CD14-positive monocyte (primary cell): ENCODE measurements at regions not wholly inside any gene's neighbourhood (a gene's known extent, or its start where the extent isn't known, plus 50 kb on each side); places are given as distances from the start of the nearest gene placed in this dataset.

Source experiments
- DNase-seq, 3 donors: peaks; one replicate each; pipeline ENCODE4 v3.0.0-alpha.2; 2011 to 2022
- H2AFZ ChIP-seq: 2 replicates; pipeline ENCODE4 v1.6.0; 2012; ENCODE audit warnings: mild to moderate bottlenecking, low read depth, low read length, inconsistent platforms; ENCODE audit not compliant: insufficient read depth, poor library complexity, severe bottlenecking
- H3K27ac ChIP-seq, 2 donors: 1 replicate in 1 of 2; 2 replicates in 1 of 2; pipeline ENCODE4 v1.5.1; 2012 to 2013; ENCODE audit warnings: low read length in 2 of 2, control low read depth in 1 of 2, inconsistent platforms in 1 of 2, low read depth in 1 of 2, mild to moderate bottlenecking in 1 of 2
- H3K27me3 ChIP-seq, 2 donors: one replicate each; pipeline versions ENCODE4 v1.6.0 to v1.6.1; 2011 to 2013; ENCODE audit warnings: low read length in 2 of 2; ENCODE audit not compliant: control insufficient read depth in 2 of 2, insufficient read depth in 2 of 2
- H3K36me3 ChIP-seq, 2 donors: replicated peaks in 1 of 2; 1 replicate in 1 of 2; 2 replicates in 1 of 2; pipeline versions ENCODE4 v1.5.1 to v1.6.1; 2012 to 2013; ENCODE audit warnings: low read length in 2 of 2, control low read depth in 1 of 2, inconsistent platforms in 1 of 2, mild to moderate bottlenecking in 1 of 2; ENCODE audit not compliant: insufficient read depth in 2 of 2, control insufficient read depth in 1 of 2
- H3K4me1 ChIP-seq, 2 donors: 1 replicate in 1 of 2; 2 replicates in 1 of 2; pipeline versions ENCODE4 v1.5.1 to v1.6.1; 2012 to 2013; ENCODE audit warnings: low read length in 2 of 2, control low read depth in 1 of 2, inconsistent platforms in 1 of 2, mild to moderate bottlenecking in 1 of 2, moderate library complexity in 1 of 2; ENCODE audit not compliant: insufficient read depth in 2 of 2, control insufficient read depth in 1 of 2
- H3K4me2 ChIP-seq: replicated peaks from 2 replicates; pipeline ENCODE3; 2012; ENCODE audit warnings: low read length, moderate library complexity, mild to moderate bottlenecking; ENCODE audit not compliant: poor library complexity, severe bottlenecking; ENCODE audit errors: extremely low read depth
- H3K4me3 ChIP-seq, 3 experiments: fragments of 200-600 bp in 1 of 3; sonication (generic) in 1 of 3; replicated peaks in 1 of 3; 1 replicate in 2 of 3; 2 replicates in 1 of 3; pipeline ENCODE4 v1.5.1; 2011 to 2013; ENCODE audit warnings: low read length in 3 of 3, mild to moderate bottlenecking in 3 of 3, control low read depth in 2 of 3, low read depth in 2 of 3, inconsistent platforms in 1 of 3, moderate library complexity in 1 of 3
- H3K79me2 ChIP-seq: 2 replicates; pipeline ENCODE4 v1.6.0; 2012; ENCODE audit warnings: mild to moderate bottlenecking, control low read depth, inconsistent platforms, low read length, moderate library complexity; ENCODE audit not compliant: insufficient read depth
- H3K9ac ChIP-seq: 2 replicates; pipeline ENCODE4 v1.6.0; 2017; ENCODE audit warnings: low read length, mild to moderate bottlenecking; ENCODE audit not compliant: insufficient read depth, poor library complexity, severe bottlenecking
- H3K9me3 ChIP-seq, 2 donors: replicated peaks in 1 of 2; 1 replicate in 1 of 2; 2 replicates in 1 of 2; pipeline versions ENCODE4 v1.5.1 to v1.6.1; 2012 to 2013; ENCODE audit warnings: low read length in 2 of 2, control low read depth in 1 of 2; ENCODE audit not compliant: control insufficient read depth in 1 of 2, insufficient read depth in 1 of 2
- H4K20me1 ChIP-seq: 2 replicates; pipeline ENCODE4 v1.6.0; 2012; ENCODE audit warnings: mild to moderate bottlenecking, low read length, control low read depth, moderate library complexity; ENCODE audit not compliant: insufficient read depth
- H3K27ac Mint-ChIP-seq, 7 donors: one replicate each; pipeline ENCODE4 v1.8.0; 2020; ENCODE audit warnings: mild to moderate bottlenecking in 7 of 7, mixed read lengths in 7 of 7, moderate library complexity in 6 of 7, inconsistent platforms in 2 of 7
- H3K27me3 Mint-ChIP-seq, 3 donors: one replicate each; pipeline ENCODE4 v1.8.0; 2021 to 2022; ENCODE audit warnings: low read depth in 3 of 3, mild to moderate bottlenecking in 3 of 3, mixed read lengths in 3 of 3, moderate library complexity in 3 of 3, inconsistent platforms in 1 of 3
- H3K36me3 Mint-ChIP-seq, 2 donors: one replicate each; pipeline ENCODE4 v1.8.0; 2020; ENCODE audit warnings: mixed read lengths in 2 of 2, inconsistent platforms in 1 of 2, mild to moderate bottlenecking in 1 of 2
- H3K4me1 Mint-ChIP-seq: one replicate; pipeline ENCODE4 v1.8.0; 2020; ENCODE audit warnings: mild to moderate bottlenecking, mixed read lengths
- H3K4me3 Mint-ChIP-seq, 2 donors: one replicate each; pipeline ENCODE4 v1.8.0; 2020; ENCODE audit warnings: mild to moderate bottlenecking in 2 of 2, mixed read lengths in 2 of 2, moderate library complexity in 1 of 2
- H3K9me3 Mint-ChIP-seq, 7 donors: one replicate each; pipeline ENCODE4 v1.8.0; 2020 to 2022; ENCODE audit warnings: mixed read lengths in 7 of 7, mild to moderate bottlenecking in 6 of 7, moderate library complexity in 6 of 7, inconsistent platforms in 2 of 7
- CTCF ChIP-seq: fragments of 200-600 bp; IDR thresholded peaks from one replicate; pipeline ENCODE4 v1.8.0; 2022; ENCODE audit warnings: antibody characterized with exemption, mild to moderate bottlenecking
- WGBS: methylation state at CpG from one replicate; pipeline ENCODE4 v1.1.5; 2013; ENCODE audit warnings: missing lambda C conversion rate; ENCODE audit not compliant: insufficient coverage; 5-methylcytosine and 5-hydroxymethylcytosine counted together
- intact Hi-C, 2 donors: fragments of 100-400 bp; cut with micrococcal nuclease; formaldehyde crosslinking; loops; one replicate each; pipeline versions ENCODE4 v1.15.0 to v1.15.1; 2023

- no peak overlapping the region for H3K4me3 Mint-ChIP-seq
- no peaks in the 10 kb centered on the region for H3K9me3 Mint-ChIP-seq
- Histone ChIP-seq H3K4me3 (no peak overlapping the region), H3K9me3 (no peaks in the 10 kb centered on the region), H3K36me3 (no peaks in the 10 kb centered on the region), H3K9ac (no peak overlapping the region), H3K4me2 (no peak overlapping the region), H3K79me2 (no peaks in the 10 kb centered on the region), H3K4me1 (no peaks in the 10 kb centered on the region), H4K20me1 (no peaks in the 10 kb centered on the region), H2AFZ (no peak overlapping the region), H3K27me3 (no peaks in the 10 kb centered on the region), H3K27ac (no peak overlapping the region)
- no CpG with 5 or more reads among the region's 3 CpGs for WGBS
- no peaks in the 10 kb centered on the region for H3K36me3 Mint-ChIP-seq
- no peaks in the 10 kb centered on the region for H3K4me1 Mint-ChIP-seq
- no peak overlapping the region for H3K27ac Mint-ChIP-seq
- TF ChIP-seq CTCF = no peak
- H3K27me3 Mint-ChIP-seq = peaks cover 0 to 3% (median 0%) of the 10 kb centered on the region in 3 donors
- DNase-seq = no peak
- intact Hi-C loops = no loop called here
Measured at GRCh38 chr3:106125321-106125720, 256.5 kb upstream of the CBLB start.

GRCh38 chr3:106126067-106126845 lies 257.4 kb upstream of the CBLB start:
- TF ChIP-seq CTCF = no peak
- DNase-seq = no peak
- no peak overlapping the region for H3K27ac Mint-ChIP-seq
- no peak overlapping the region for H3K4me3 ChIP-seq
- no peak overlapping the region for H3K4me2 ChIP-seq
- H3K9me3 Mint-ChIP-seq = no peaks in the 10 kb centered on the region
- H3K27ac ChIP-seq = no peak overlapping the region
- no peaks in the 10 kb centered on the region for H3K36me3 ChIP-seq
- no peak overlapping the region for H2AFZ ChIP-seq
- intact Hi-C loops = no loop called here
- no peaks in the 10 kb centered on the region for H3K4me1 ChIP-seq
- H3K27me3 ChIP-seq = no peaks in the 10 kb centered on the region
- peaks cover 0 to 3% (median 0%) of the 10 kb centered on the region in 3 donors for H3K27me3 Mint-ChIP-seq
- H3K9ac ChIP-seq = no peak overlapping the region
- no CpG with 5 or more reads among the region's 4 CpGs for WGBS
- no peaks in the 10 kb centered on the region for H3K4me1 Mint-ChIP-seq
- no peaks in the 10 kb centered on the region for H3K9me3 ChIP-seq
- no peaks in the 10 kb centered on the region for H3K36me3 Mint-ChIP-seq
- no peaks in the 10 kb centered on the region for H3K79me2 ChIP-seq
- H3K4me3 Mint-ChIP-seq = no peak overlapping the region
- H4K20me1 ChIP-seq = no peaks in the 10 kb centered on the region
